Adipocyte (in vitro differentiated cells): ENCODE measurements at regions not wholly inside any gene's neighbourhood (a gene's known extent, or its start where the extent isn't known, plus 50 kb on each side); places are given as distances from the start of the nearest gene placed in this dataset.

Experiments
- DNase-seq: peaks from one replicate; pipeline ENCODE4 v3.0.0-alpha.2; 2015; ENCODE audit warnings: low read depth
- H3K27me3 ChIP-seq: replicated peaks from 2 replicates; pipeline ENCODE4 v1.7.0; 2013; ENCODE audit warnings: mild to moderate bottlenecking, low read length, moderate library complexity; ENCODE audit not compliant: control insufficient read depth, insufficient read depth
- H3K36me3 ChIP-seq: 2 replicates; pipeline ENCODE4 v1.7.0; 2013; ENCODE audit warnings: low read length, mild to moderate bottlenecking, moderate library complexity; ENCODE audit not compliant: control insufficient read depth, insufficient read depth, severe bottlenecking
- H3K4me1 ChIP-seq: 2 replicates; pipeline ENCODE4 v1.7.0; 2013; ENCODE audit warnings: mild to moderate bottlenecking, low read length, moderate library complexity; ENCODE audit not compliant: control insufficient read depth, insufficient read depth
- H3K4me3 ChIP-seq: 2 replicates; pipeline ENCODE4 v1.7.0; 2013; ENCODE audit warnings: mild to moderate bottlenecking, low read length, moderate library complexity
- H3K9ac ChIP-seq: 2 replicates; pipeline ENCODE4 v1.7.0; 2013; ENCODE audit warnings: mild to moderate bottlenecking, low read length, moderate library complexity
- H3K9me3 ChIP-seq: 2 replicates; pipeline ENCODE4 v1.7.0; 2013; ENCODE audit warnings: mild to moderate bottlenecking, low read length, moderate library complexity; ENCODE audit not compliant: control insufficient read depth

GRCh38 chr3:140752499-140752898, 74.6 kb downstream of the TRIM42 start:
- no peaks in the 10 kb centered on the region for H3K36me3 ChIP-seq
- DNase-seq, result no peak

GRCh38 chr3:140753865-140754754, 76.2 kb downstream of the TRIM42 start:
- Histone ChIP-seq H3K4me1 (no peaks in the 10 kb centered on the region), H3K4me3 (no peak overlapping the region), H3K27me3 (peaks cover 53% of the 10 kb centered on the region), H3K9me3 (no peaks in the 10 kb centered on the region), H3K9ac (no peak overlapping the region), H3K36me3 (no peaks in the 10 kb centered on the region)
- DNase-seq, result no peak

More at GRCh38 chr3:140752499-140752898, 74.6 kb downstream of the TRIM42 start:
- Histone ChIP-seq H3K27me3 (peaks cover 51% of the 10 kb centered on the region), H3K9ac (no peak overlapping the region), H3K4me1 (no peaks in the 10 kb centered on the region), H3K4me3 (no peak overlapping the region), H3K9me3 (no peaks in the 10 kb centered on the region)

GRCh38 chr3:140754936-140755335, 77.1 kb downstream of the TRIM42 start:
- no peaks in the 10 kb centered on the region for H3K36me3 ChIP-seq
- H3K9ac ChIP-seq, result no peak overlapping the region
- no peak for DNase-seq
- H3K4me3 ChIP-seq, result no peak overlapping the region
- H3K9me3 ChIP-seq, result no peaks in the 10 kb centered on the region
- H3K4me1 ChIP-seq, result no peaks in the 10 kb centered on the region
- peaks cover 53% of the 10 kb centered on the region for H3K27me3 ChIP-seq

GRCh38 chr3:140756240-140757016, 78.6 kb downstream of the TRIM42 start:
- Histone ChIP-seq H3K9ac (no peak overlapping the region), H3K4me3 (no peak overlapping the region), H3K36me3 (no peaks in the 10 kb centered on the region), H3K27me3 (peaks cover 53% of the 10 kb centered on the region), H3K4me1 (no peaks in the 10 kb centered on the region), H3K9me3 (no peaks in the 10 kb centered on the region)
- DNase-seq, result no peak

GRCh38 chr3:140758791-140759444, 81.1 kb downstream of the TRIM42 start:
- DNase-seq, result no peak
- H3K4me1 ChIP-seq, result peaks cover 2% of the 10 kb centered on the region
- H3K4me3 ChIP-seq, result no peak overlapping the region
- H3K9me3 ChIP-seq, result no peaks in the 10 kb centered on the region
- H3K9ac ChIP-seq, result no peak overlapping the region
- H3K36me3 ChIP-seq, result no peaks in the 10 kb centered on the region
- peaks cover 46% of the 10 kb centered on the region for H3K27me3 ChIP-seq

- Histone ChIP-seq H3K4me3 (no peak overlapping the region), H3K9me3 (no peaks in the 10 kb centered on the region)
- DNase-seq, result no peak
Observed at GRCh38 chr3:140760324-140761075, 82.6 kb downstream of the TRIM42 start.

GRCh38 chr3:140761076-140761639, 83.3 kb downstream of the TRIM42 start:
- Histone ChIP-seq H3K9me3 (no peaks in the 10 kb centered on the region), H3K9ac (no peak overlapping the region), H3K27me3 (peaks cover 28% of the 10 kb centered on the region), H3K4me3 (no peak overlapping the region), H3K36me3 (no peaks in the 10 kb centered on the region), H3K4me1 (peaks cover 2% of the 10 kb centered on the region)
- no peak for DNase-seq

More at GRCh38 chr3:140760324-140761075, 82.6 kb downstream of the TRIM42 start:
- Histone ChIP-seq H3K4me1 (peaks cover 2% of the 10 kb centered on the region), H3K36me3 (no peaks in the 10 kb centered on the region), H3K9ac (no peak overlapping the region), H3K27me3 (peaks cover 30% of the 10 kb centered on the region)

GRCh38 chr3:140762746-140763145, 84.9 kb downstream of the TRIM42 start:
- Histone ChIP-seq H3K4me1 (peaks cover 2% of the 10 kb centered on the region), H3K9me3 (no peaks in the 10 kb centered on the region), H3K36me3 (no peaks in the 10 kb centered on the region), H3K4me3 (no peak overlapping the region), H3K27me3 (peaks cover 15% of the 10 kb centered on the region), H3K9ac (no peak overlapping the region)
- DNase-seq, result no peak

- Histone ChIP-seq H3K36me3 (no peaks in the 10 kb centered on the region), H3K9me3 (no peaks in the 10 kb centered on the region), H3K4me1 (peaks cover 2% of the 10 kb centered on the region), H3K4me3 (no peak overlapping the region), H3K9ac (no peak overlapping the region), H3K27me3 (peaks cover 10% of the 10 kb centered on the region)
- DNase-seq, result no peak
Observed at GRCh38 chr3:140763532-140763931, 85.7 kb downstream of the TRIM42 start.

- Histone ChIP-seq H3K9ac (no peak overlapping the region), H3K27me3 (peaks cover 2% of the 10 kb centered on the region), H3K9me3 (no peaks in the 10 kb centered on the region), H3K4me1 (peaks cover 2% of the 10 kb centered on the region), H3K4me3 (no peak overlapping the region), H3K36me3 (no peaks in the 10 kb centered on the region)
- no peak for DNase-seq
Observed at GRCh38 chr3:140765246-140765645, 87.4 kb downstream of the TRIM42 start.
